Lower lobe of right lung (tissue), 2 donors: ENCODE measurements at regions not wholly inside any gene's neighbourhood (a gene's known extent, or its start where the extent isn't known, plus 50 kb on each side); places are given as distances from the start of the nearest gene placed in this dataset.

Experiments used
- ATAC-seq, 2 donors: fragments of 200-7000 bp; cut with Tn5 transposase; one replicate each; pipeline ENCODE4 v1.9.1; 2020 to 2022; ENCODE audit warnings: mild to moderate bottlenecking in 2 of 2, moderate library complexity in 2 of 2
- DNase-seq: peaks from one replicate; pipeline ENCODE4 v3.0.0-alpha.2; 2020
- H3K27ac ChIP-seq: fragments of 200-600 bp; one replicate; pipeline ENCODE4 v1.8.0; 2022
- H3K27me3 ChIP-seq: fragments of 200-600 bp; one replicate; pipeline ENCODE4 v1.8.0; 2022; ENCODE audit warnings: low read depth
- H3K36me3 ChIP-seq: fragments of 200-600 bp; one replicate; pipeline ENCODE4 v1.8.0; 2022; ENCODE audit warnings: mild to moderate bottlenecking
- H3K4me1 ChIP-seq: fragments of 200-600 bp; one replicate; pipeline ENCODE4 v1.8.0; 2022
- H3K4me3 ChIP-seq: fragments of 200-600 bp; one replicate; pipeline ENCODE4 v1.8.0; 2022; ENCODE audit warnings: mild to moderate bottlenecking
- H3K9me3 ChIP-seq: fragments of 200-600 bp; one replicate; pipeline ENCODE4 v1.8.0; 2022
- CTCF ChIP-seq: fragments of 200-600 bp; IDR thresholded peaks from one replicate; pipeline ENCODE4 v1.8.0; 2022; ENCODE audit warnings: antibody characterized with exemption, mild to moderate bottlenecking
- intact Hi-C: fragments of 100-400 bp; cut with DNase I; formaldehyde crosslinking; loops from one replicate; pipeline ENCODE4 v1.11.0; 2022
- donor health status: DM: no; HTN: yes; CAD: no; lungs with severe emphysema.

- intact Hi-C loops, result no loop called here
- H3K4me3 ChIP-seq, result no peak overlapping the region
- no peaks in the 10 kb centered on the region for H3K9me3 ChIP-seq
- peaks cover 15% of the 10 kb centered on the region for H3K4me1 ChIP-seq
- no peak for TF ChIP-seq CTCF
- no peaks in the 10 kb centered on the region for H3K27me3 ChIP-seq
- no peaks in the 10 kb centered on the region for H3K36me3 ChIP-seq
- DNase-seq, result no peak
- ATAC-seq, result no peak
- H3K27ac ChIP-seq, result no peak overlapping the region
Observed at GRCh38 chr1:212155219-212155618, 119.7 kb downstream of the DTL start.

- H3K4me1 ChIP-seq, result peaks cover 27% of the 10 kb centered on the region
- no peak for TF ChIP-seq CTCF
- H3K4me3 ChIP-seq, result no peak overlapping the region
- no peaks in the 10 kb centered on the region for H3K9me3 ChIP-seq
- intact Hi-C loops, result no loop called here
- no peaks in the 10 kb centered on the region for H3K36me3 ChIP-seq
- ATAC-seq, result no peak
- DNase-seq, result no peak
- no peaks in the 10 kb centered on the region for H3K27me3 ChIP-seq
- no peak overlapping the region for H3K27ac ChIP-seq
Observed at GRCh38 chr1:212157252-212157651, 121.7 kb downstream of the DTL start.

- intact Hi-C loops, result no loop called here
- Histone ChIP-seq H3K9me3 (no peaks in the 10 kb centered on the region), H3K36me3 (no peaks in the 10 kb centered on the region), H3K4me1 (peaks cover 29% of the 10 kb centered on the region), H3K27me3 (no peaks in the 10 kb centered on the region), H3K27ac (no peak overlapping the region), H3K4me3 (no peak overlapping the region)
- TF ChIP-seq CTCF, result no peak
- ATAC-seq, result peak in 1 of 2 donors; percentile 32
- no peak for DNase-seq
Observed at GRCh38 chr1:212158912-212159796, 123.6 kb downstream of the DTL start.

GRCh38 chr1:212161231-212161781 lies 123.9 kb upstream of the PPP2R5A start:
- ATAC-seq (peak; percentile 49 to 63), DNase-seq (no peak)
- no peak for TF ChIP-seq CTCF
- Histone ChIP-seq H3K4me1 (peaks cover 29% of the 10 kb centered on the region), H3K9me3 (no peaks in the 10 kb centered on the region), H3K27me3 (no peaks in the 10 kb centered on the region), H3K36me3 (no peaks in the 10 kb centered on the region), H3K27ac (no peak overlapping the region), H3K4me3 (no peak overlapping the region)
- intact Hi-C loops, result no loop called here

GRCh38 chr1:212162635-212163034 lies 122.6 kb upstream of the PPP2R5A start:
- peaks cover 36% of the 10 kb centered on the region for H3K4me1 ChIP-seq
- H3K27ac ChIP-seq, result peak overlapping the region; percentile 26
- H3K4me3 ChIP-seq, result no peak overlapping the region
- intact Hi-C loops, result no loop called here
- no peaks in the 10 kb centered on the region for H3K36me3 ChIP-seq
- no peaks in the 10 kb centered on the region for H3K9me3 ChIP-seq
- DNase-seq (no peak), ATAC-seq (peak in 1 of 2 donors; percentile 66)
- no peak for TF ChIP-seq CTCF
- no peaks in the 10 kb centered on the region for H3K27me3 ChIP-seq
